Activated CD4-positive, alpha-beta T cell treated with anti-CD3 and anti-CD28 coated beads, Interleukin-10, Interleukin-2, amounts not matched to agents 100 ng/mL and 50 ng/mL, durations not matched to agents 16 hours and 8 hours (primary cell): ENCODE measurements at regions not wholly inside any gene's neighbourhood (a gene's known extent, or its start where the extent isn't known, plus 50 kb on each side); places are given as distances from the start of the nearest gene placed in this dataset.
"Not testable (repeated sequence)": the region's sequence is repeated elsewhere in the genome, so short reads cannot be mapped to it uniquely, and the experiment has no call there.

Source experiments
- DNase-seq: peaks from one replicate; pipeline ENCODE4 v3.0.0-alpha.2; 2020

DNA sequence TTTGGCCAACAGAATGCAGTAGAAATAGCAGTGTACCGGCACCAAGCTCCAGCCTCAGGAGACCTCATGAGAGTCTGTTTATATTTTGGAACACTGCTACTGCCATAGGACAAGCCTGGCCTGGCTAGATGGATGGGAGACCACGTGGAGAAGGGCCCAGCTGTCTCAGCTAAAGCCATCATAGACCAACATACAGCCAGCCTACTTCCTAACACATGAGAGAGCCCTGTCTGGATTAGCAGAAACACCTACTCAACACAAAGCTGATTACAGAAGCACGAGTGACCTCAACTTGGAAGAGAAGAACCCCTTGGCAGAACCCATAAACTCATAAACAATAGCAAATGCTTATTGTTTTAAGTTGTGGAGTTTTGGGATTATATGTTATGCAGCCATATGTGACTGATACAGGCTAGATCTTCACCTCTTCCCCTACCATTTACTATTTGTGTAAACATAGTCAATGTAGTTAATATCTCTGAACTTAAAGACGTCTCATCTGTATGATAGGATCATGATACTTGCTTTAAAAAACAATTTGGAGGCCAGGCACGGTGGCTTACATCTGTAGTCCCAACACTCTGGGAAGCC, 199.4 kb upstream of the ZNF217 start:
- no peak for DNase-seq

DNA sequence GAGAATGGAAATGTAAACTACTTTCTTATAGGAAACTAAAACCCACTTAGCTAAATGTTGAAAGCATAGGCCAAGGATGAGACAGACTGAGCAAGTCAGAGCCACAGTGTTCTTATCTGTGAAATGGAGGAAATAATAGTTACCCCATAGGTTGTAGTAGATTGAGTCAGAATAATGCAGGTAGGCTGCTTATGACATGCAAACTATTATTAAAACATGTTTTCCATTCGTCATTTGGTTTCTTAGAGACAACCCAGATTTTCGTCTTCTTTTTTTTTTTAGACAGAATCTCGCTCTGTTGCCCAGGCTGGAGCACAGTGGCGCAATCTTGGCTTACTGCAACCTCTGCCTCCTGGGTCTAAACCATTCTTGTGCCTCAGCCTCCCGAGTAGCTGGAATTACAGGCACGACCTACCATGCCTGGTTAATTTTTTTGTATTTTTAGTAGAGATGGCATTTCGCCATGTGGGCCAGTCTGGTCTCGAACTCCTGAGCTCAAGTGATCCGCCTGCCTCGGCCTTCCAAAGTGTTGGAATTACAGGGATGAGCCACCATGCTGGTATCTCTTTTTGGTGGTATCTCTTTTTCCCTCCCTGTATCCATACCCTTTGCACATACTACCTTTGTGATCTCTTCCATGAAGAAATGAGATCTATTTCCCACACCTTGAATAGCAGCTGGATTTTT, 196.5 kb upstream of the ZNF217 start:
- peak; percentile 8 for DNase-seq

DNA sequence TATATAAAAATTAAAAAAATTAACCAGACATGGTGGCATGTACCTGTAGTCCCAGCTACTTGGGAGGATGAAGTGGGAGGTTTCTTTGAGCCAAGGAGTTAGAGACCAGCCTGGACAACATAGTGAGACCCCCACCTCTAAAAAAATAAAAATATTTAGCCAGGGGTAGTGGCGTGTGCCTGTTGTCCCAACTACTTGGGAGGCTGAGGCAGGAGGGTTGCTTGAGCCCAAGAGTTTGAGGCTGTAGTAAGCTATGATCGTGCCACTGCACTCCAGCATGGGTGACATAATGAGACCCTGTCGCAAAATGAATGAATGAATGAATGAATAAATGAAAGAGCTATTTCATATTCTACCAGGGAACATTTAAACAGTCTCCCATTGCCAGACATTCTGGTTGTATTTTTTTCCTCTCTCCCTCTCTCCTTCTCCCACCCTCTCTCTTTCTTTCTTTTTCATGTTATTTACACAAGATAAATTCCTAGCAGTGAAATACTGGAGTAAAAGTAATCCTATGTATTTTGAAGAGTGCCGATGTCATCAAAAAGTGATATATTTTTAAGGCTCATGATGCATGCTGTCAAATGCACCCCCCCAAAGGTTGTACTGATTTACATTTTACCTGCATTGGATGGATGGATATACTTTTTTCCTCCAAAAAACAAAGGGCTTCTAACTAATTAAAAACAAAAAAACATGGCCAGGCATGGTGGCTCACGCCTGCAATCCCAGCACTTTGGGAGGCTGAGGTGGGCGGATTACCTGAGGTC, 194.8 kb upstream of the ZNF217 start:
- DNase-seq = no peak

DNA sequence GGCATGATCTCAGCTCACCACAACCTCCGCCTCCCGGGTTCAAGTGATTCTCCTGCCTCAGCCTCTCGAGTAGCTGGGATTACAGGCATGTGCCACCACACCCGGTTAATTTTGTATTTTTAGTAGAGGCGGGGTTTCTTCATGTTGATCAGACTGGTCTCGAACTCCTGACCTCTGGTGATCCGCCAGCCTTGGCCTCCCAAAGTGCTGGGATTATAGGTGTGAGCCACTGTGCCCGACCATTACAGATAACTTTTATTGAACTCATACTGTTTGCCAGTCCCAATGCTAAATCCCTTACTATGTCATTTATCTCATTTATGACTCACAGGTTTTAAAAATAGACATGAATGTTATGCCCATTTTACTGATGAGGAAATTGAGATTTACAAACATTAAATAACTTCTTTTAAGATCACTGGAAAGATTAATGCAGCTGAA, 193.9 kb upstream of the ZNF217 start:
- DNase-seq = not testable (repeated sequence)

DNA sequence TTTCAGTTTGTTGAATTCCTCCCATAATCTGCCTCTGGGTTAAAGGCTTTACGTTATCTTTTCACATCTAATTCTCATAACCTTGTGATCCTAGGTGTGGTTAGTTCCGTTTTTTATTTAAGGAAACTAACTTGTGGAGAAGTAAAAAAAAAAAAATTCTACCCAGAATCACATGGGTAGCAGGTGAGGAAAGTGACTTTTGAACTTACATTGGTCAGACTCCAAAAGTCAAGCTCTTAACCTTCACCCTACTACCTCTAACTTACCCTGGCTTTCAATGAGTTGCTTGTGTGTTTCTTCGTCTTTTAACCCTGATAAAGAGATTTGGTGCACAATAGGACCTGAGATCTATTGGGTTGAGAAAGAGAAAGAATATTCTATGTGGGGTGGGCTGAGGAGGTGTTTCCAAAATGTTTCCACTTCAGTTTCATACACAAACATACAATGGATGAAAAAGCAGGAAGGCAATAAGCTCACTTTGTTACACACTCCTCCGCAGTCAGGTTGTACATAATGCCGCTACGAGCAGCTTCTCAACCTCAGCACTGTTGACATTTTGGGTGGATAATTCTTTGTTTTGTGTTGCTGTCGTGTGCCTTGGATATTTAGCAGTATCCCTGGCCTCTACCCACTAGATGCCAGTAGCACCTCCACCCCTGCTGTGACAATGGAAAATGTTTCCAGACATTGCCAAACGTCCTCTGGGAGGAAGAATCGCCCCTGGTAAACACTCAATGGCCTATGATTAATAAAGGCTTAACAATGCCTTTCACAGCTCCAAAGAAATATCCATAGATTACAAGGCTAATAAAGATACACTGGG, 193.0 kb upstream of the ZNF217 start:
- no peak for DNase-seq

DNA sequence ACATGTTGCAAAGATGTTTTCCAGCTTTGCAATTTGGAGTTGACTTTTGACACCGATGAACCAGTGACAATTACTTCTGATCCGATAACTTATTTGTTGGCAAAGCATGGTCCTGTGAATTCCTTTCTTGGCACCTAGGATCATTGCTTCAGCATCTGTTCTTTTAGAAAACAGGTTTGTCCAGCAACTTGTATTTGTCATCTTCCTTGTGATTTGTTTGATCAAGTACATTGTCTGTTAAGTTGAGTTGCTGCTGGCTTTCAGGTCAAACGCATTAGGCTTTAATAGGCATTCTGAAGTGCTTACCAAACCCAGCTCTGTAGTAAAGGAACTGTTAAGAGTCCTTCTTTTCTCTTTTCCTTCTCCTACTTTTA, 192.4 kb upstream of the ZNF217 start:
- no peak for DNase-seq

DNA sequence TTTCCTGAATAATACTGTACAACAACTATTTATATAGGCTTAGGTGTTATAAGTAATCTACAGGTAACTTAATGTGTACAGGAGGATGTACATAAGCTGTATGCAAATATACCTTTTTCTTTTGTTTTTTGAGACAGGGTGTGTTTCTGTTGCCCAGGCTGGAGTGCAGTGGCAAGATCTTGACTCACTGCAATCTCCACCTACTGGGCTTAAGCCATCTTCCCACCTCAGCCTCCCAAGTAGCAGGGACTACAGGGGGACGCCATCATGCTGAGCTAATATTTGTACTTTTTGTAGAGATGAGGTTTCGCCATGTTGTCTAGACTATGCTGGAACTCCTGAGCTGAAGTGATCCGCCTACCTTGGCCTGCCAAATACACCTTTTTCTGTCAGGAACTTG, 191.7 kb upstream of the ZNF217 start:
- DNase-seq = no peak

DNA sequence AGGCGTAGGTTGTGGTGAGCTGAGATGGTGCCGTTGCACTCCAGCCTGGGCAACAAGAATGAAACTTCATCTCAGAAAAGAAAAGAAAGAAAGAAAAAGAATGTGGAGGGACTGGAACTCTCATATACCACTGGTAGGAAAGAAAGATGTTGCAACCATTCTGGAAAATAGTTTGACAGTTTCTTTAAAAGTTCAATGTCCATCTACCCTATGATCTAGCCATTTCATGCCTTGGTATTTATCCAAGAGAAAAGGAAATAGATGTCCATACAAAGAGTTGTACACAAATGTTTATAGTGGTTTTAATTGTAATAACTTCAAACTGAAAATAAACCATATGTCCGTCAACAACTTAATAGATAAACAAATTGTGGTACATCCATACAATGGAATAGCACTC, 190.1 kb upstream of the ZNF217 start:
- no peak for DNase-seq

DNA sequence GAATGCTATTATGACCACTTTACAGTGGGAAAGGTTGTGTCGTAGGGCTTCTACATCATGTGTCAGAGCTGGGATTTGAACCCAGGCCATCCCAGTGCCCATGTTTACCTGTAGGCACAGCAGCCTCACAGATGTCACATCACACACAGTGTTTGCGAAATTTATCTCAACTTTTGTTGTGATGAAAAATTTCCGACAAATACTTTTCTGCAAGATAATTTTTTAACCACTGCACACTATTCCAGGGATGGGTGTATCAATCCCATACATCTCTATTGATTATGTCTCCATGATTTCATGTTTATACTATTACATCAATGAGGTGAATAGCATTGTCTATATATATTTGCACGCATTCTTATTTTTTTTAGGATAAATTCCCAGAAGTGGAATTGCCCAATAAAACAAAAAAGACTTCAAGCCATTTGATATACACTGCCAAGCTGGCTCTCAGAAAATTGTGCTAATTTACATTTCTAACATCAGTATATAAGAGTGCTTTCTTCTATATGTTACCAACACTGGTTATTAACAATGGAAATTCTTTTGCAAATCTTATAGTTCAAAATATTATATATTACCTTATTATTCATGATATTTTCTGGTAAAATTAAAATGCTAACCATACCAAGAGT, 189.1 kb upstream of the ZNF217 start:
- no peak for DNase-seq

DNA sequence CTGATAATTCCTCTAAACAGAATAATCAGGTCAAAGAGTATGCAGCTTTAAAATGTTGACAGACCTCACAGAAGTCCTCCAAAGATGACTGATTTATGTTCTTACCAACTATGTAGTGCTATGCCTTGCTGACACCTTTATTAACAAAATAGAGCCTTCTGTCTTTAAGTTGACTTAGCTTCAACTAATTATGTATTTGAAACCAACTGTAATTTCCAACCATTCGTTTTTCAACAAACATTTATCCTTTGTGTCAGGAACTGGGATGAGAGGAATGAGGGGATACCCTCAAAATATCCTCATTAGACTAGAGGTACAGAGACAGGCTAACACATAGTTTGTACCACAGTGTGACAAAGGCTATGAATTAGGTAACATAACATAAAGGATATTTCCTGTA, 186.2 kb upstream of the ZNF217 start:
- DNase-seq = no peak

DNA sequence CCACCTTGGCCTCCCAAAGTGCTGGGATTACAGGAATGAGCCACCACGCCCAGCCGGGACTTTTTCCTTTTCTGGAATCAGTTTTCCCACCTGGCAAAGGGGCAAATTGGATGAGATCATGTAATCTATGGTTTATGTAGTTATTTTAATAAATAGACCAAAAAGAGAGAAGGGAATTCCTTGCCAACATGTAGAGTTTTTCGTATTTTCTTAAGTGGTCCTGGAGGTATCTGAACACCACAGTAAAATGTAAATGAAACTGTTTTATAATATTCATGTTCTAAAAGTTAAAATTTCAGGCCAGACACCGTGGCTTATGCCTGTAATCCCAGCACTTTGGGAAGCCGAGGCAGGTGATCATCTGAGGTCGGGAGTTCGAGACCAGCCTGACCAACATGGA, 185.1 kb upstream of the ZNF217 start:
- no peak for DNase-seq

DNA sequence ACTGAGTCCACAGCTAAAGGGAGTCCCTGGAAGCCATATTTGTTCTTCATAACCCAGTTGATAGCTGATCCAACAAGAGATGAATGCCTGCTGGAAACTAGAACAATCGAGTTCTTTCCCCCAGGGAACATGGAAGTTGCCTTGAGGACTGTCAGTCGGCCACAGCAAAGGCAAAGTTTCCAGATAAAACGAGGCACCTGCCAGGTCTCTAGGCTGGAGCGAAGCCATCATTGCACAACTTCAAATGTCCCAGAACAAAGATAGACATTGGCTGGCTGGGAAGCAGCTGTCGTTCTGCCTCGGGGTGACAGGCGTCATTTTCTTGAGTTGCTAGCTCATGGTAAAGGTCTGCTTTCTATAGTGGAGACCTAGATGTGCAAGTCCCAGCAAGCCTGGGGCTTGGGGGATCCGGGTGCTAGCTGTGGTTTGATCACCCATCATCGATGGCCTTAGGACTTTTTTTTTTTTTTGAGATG, 184.4 kb upstream of the ZNF217 start:
- no peak for DNase-seq

DNA sequence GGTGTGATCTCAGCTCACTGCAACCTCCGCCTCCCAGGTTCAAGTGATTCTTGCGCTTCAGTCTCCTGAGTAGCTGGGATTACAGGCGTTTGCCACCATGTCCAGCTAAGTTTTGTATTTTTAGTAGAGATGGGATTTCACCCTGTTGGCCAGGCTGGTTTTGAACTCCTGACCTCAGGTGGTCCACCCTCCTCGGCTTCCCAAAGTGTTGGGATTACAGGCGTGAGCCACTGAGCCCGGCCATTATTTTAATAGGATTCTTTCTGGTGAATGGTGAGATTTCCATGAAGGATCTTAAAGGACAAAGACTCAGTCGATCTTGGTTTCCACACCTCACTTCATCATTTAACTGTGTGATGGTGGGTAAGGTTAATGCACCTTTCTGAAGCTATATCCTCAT, 183.8 kb upstream of the ZNF217 start:
- DNase-seq = not testable (repeated sequence)

DNA sequence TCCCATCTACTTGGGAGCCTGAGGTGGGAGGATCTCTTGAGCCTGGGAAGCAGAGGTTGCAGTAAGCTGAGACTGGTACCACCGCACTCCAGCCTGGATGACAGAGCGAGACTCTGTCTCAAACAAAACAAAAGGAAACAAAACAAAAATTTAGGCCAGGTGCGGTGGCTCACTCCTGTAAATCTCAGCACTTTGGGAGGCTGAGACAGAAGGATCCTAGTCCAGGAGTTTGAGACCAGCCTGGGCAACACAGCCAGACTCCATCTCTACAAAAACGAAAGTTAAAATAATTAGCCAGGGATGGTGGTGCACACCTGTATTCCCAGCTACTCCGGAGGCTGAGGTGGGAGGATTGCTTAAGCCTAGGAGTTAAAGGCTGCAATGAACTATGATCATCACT, 183.2 kb upstream of the ZNF217 start:
- no peak for DNase-seq

DNA sequence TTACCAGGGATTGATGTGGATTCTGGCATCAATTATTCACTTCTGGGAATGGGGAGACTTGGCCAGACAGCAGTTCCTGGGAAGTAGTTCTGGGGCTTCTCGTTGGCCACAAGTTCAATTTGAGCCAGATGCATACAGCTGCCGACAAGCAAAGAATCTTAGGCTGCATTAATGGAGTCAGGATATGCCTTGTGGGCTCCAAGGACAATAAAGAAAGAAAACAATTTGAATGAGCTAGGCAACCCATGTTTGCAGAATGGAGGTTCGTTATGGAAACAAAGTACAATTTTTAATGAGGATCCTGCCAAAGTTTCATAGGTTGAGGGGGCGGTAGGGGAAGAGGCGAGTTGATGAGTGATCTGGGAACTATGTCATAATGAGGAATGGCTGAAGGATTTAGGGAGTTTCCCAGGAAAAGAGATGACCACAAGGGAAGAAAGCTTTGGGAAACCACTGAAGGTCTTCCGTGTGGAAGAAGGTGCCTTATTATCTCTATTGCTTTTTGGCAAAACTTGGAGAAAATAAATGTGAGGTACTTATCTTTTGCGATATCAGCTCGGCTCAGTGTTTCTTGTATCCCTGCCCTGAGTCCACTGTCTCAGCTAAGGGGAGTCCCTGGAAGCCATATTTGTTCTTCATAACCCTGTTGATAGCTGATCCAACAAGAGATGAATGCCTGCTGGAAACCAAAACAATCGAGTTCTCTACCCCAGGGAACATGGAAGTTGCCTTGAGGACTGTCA, 181.0 kb upstream of the ZNF217 start:
- DNase-seq = no peak

DNA sequence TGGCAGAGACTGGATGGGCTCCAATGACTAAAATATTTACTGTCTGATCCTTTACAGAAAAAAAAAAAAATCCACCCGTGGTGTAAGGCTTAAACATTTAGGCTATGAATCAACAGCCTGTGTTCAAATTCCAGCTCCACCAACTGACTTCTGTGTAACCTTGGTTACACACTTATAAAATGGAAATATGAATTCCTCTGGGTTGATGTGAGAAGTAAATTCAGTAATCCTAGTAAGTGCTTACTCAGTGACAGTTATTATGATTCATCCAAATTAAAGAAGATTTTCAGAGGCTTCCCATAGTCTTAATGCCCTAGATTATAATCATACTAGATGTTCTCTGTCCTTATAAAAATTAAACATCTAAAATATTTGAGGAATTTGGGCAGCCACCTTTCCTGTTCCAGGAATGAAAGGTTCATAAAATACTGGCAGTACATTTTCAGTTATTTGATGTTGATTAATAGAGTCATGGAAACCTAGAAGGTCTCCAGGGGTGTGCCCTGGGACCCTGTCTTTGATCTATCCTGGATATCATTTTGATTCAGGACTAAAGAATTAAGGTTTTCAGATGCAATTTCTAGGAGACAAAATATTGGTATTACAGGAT, 180.3 kb upstream of the ZNF217 start:
- no peak for DNase-seq

DNA sequence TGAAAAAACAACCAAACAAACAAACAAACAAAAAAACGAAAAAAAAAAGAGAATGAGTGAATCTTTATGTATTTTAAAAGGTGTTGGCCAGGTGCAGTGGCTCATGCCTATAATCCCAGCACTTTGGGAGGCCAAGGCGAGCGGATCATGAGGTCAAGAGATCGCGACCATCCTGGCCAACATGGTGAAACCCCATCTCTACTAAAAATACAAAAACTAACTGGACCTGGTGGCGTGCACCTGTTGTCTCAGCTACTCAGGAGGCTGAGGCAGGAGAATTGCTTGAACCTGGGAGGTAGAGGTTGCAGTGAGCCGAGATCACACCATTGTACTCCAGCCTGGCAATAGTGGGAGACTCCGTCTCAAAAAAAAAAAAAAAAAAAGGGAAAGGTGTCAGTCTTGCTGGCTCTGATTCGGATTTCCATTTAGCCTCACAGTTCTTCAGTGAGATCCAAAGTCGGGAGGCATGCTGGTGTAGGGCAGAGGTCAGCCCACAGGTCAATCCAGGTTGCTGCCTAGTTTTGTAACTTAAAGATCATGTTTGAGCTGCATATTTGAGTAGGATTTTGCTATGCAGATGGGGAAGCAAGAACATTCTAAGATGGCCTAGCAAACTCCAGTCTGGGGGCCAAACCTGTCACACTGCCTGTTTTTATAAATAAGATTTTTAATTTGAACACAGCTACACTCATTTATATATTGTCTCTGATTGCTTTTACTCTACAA, 179.6 kb upstream of the ZNF217 start:
- not testable (repeated sequence) for DNase-seq

DNA sequence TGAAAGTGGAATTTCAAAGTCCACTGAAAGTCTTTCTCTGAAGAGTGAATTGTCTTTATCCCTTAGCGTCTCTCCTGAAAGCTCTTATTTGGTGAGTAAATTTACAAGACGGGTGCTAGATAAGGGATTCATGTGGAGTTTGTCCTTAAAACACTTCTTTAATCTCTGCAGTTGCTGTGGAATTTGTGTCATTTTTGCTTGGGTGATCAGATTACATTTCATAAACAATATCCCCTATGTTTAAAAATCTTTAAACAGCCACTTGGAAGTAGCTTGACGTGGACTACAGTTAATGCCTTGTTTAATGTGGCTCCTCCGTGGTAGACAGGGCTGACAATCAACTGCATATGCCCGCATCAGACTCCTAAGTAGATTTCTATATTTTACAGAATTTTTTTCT, 175.4 kb upstream of the ZNF217 start:
- no peak for DNase-seq

DNA sequence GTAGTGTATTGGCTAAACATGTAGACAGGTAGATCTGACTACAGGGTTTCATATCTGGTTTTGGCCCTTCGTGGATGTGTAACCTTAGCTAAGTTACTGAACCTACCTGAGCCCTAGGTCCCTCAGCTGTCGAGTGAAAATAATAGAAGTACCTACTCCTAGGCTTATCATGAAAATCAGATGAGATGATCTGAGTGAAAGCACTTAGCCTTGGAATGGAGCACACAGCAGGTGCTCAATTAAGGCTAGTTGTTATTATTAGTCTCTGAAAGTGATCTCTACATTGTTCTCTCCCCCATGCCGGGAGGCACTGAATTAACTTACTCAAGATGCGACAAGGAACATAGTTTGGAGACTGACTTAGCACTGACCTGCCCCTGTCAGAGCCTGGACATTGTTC, 174.7 kb upstream of the ZNF217 start:
- DNase-seq = no peak

DNA sequence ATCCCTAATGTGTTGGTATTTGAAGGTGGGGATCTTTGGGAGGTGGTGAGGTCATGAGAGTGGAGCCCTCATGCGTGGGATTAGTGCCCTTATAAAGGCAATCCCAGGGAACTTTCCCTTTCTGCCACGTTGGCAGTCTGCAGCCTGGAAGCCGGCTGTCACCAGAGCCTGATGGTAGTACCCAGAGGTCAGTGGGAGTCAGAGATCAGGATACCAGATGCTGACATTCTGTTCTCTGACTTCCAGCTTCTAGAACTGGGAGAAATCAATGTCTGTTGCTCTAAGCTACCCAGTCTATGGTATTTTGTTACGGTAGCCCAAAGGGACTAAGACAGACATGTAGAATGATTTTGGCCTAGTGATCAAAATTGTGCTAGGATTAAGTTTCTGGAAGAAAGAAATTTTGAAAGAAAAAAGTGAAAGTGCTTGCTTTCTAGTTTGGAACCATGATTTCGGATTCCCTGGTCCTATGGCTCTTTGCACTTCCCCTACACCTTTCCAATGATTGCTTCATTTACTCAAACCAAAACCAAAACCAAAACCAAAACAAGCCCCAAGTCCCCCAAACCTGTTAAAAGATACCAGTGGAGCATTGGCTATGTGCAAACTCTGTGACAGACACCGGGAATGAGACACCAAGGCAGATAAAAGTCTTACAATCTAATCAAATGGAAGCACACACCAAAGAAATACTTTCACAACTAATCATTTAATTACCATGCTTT, 173.7 kb upstream of the ZNF217 start:
- peak; percentile 38 for DNase-seq
